HepG2 (cell line): ENCODE measurements at regions not wholly inside any gene's neighbourhood (a gene's known extent, or its start where the extent isn't known, plus 50 kb on each side); places are given as distances from the start of the nearest gene placed in this dataset.
"Not testable (repeated sequence)": the region's sequence is repeated elsewhere in the genome, so short reads cannot be mapped to it uniquely, and the experiment has no call there.

ENCODE experiments used
- FOSL2 ChIP-seq: sonication (generic); formaldehyde crosslinking; IDR thresholded peaks from 2 replicates; pipeline ENCODE4 v1.4.0; 2020; ENCODE audit warnings: missing genetic modification reagents
- HNF4G ChIP-seq, 2 experiments: sonication (generic) in 1 of 2; formaldehyde crosslinking in 1 of 2; IDR thresholded peaks; 2 replicates each; pipeline versions ENCODE4 v1.4.0 to v1.6.1; 2011 to 2020; ENCODE audit warnings: borderline replicate concordance in 2 of 2, low read depth in 2 of 2, mild to moderate bottlenecking in 2 of 2, low read length in 1 of 2, missing genetic modification reagents in 1 of 2, moderate library complexity in 1 of 2
- ZNF160 ChIP-seq: sonication (generic); formaldehyde crosslinking; IDR thresholded peaks from 2 replicates; pipeline ENCODE4 v1.8.0; 2022; ENCODE audit warnings: mild to moderate bottlenecking, inconsistent platforms, missing genetic modification reagents
- TF ChIP-seq, protein P1 (sequence below): sonication (generic); formaldehyde crosslinking; IDR thresholded peaks from 2 replicates; pipeline ENCODE4 v1.5.0; 2020; ENCODE audit warnings: mild to moderate bottlenecking, missing genetic modification reagents, moderate library complexity

DNA sequence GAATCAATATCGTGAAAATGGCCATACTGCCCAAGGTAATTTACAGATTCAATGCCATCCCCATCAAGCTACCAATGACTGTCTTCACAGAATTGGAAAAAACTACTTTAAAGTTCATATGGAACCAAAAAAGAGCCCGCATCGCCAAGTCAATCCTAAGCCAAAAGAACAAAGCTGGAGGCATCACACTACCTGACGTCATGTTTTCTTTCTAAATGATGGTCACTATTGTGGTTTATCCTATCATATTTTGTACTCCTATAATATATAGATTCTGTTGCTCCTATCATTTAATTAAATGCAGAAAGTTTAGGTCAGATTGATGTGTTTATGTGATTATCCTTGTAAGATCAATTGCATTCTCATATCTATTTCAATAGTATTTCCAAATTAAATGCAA lies 796.9 kb upstream of the NCAM2 start:
- TF ChIP-seq, protein P1, sequence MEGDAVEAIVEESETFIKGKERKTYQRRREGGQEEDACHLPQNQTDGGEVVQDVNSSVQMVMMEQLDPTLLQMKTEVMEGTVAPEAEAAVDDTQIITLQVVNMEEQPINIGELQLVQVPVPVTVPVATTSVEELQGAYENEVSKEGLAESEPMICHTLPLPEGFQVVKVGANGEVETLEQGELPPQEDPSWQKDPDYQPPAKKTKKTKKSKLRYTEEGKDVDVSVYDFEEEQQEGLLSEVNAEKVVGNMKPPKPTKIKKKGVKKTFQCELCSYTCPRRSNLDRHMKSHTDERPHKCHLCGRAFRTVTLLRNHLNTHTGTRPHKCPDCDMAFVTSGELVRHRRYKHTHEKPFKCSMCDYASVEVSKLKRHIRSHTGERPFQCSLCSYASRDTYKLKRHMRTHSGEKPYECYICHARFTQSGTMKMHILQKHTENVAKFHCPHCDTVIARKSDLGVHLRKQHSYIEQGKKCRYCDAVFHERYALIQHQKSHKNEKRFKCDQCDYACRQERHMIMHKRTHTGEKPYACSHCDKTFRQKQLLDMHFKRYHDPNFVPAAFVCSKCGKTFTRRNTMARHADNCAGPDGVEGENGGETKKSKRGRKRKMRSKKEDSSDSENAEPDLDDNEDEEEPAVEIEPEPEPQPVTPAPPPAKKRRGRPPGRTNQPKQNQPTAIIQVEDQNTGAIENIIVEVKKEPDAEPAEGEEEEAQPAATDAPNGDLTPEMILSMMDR (CRISPR knock-in tag) = not testable (repeated sequence)
- not testable (repeated sequence) for TF ChIP-seq ZNF160; FOSL2; HNF4G (IDR thresholded peaks at IDR 0.05; ENCODE audit: borderline replicate concordance, low read depth, low read length); HNF4G (CRISPR knock-in tag; IDR thresholded peaks at IDR 0.05; ENCODE audit: borderline replicate concordance, low read depth)
